ENCODE measurements at regions not wholly inside any gene's neighbourhood (a gene's known extent, or its start where the extent isn't known, plus 50 kb on each side); places are given as distances from the start of the nearest gene placed in this dataset.

DNA sequence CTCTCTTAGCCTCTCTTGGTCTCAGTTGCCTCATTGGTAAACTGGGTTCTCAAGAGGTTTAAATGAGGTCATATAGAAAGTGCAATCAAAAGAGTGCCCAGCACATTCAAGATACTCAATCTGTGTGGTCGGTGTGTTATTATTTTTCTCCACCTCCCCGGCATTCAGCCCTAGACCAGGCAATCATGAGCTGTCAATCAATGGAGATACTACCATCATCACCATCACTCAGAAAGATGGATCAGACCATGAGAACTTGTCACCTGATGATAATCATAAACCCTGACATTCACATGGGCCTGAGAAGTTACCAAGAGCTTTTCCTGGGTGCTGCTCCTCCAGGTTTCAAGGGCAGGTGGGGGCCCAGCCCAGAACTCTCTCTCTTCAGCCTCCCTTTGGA, 166.1 kb downstream of the MN1 start:
- DNase-seq: no peak

DNA sequence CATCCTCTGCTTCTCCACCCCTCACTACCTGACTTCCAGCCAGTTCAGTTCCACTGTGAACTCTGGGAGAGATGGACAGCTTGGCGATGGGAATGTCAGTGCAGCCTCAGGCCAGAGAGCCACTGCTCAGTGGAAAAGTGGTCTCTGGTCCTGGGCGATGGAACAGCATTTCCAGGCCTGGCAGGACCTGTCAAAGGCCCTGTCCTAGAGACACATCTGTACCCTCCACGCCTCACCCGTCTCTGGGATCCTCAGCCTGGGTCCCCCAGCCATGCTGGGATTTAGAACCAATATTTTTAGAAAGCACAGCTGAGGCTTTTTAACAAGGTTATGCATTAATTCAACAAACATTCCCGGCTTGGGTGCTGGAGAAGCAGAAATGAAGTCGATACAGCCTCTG, 165.7 kb downstream of the MN1 start:
- no peak for DNase-seq

DNA sequence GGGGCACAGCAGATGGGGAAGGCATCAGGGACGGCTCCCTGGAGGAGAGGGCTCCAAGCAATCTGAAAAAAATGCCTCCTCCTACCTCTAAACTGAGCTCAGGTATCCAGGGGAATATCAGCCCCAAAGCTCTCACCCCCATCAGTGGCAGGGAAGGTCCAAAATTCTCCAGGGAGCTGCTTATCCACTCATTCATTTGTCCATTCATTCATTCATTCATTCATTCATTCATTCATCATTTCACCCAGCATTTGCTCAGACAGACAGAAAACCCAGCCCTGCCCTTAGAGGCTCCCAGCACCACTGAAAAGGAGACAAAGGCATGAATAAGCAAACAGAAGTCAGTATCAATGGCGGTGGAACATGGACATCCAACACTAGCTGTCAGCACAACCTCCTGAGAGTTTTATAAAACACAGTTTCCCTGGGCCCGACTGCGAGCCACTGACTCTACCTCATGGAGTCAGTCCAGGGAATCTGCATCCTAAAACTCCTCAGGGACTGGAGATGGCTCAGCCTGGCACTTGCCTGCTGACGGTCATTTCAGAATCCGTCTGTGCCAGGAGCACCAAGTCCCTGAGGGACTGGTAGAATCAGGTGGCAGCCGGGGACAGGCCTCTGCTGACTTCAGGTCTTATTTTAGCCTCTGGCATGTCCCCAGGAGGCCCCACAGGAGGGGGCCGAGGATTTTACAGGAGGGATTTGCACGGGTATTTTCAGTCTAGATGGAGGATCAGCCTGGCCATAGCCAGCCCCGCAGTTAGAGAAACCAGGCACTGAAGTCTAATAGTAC, 164.6 kb downstream of the MN1 start:
- DNase-seq: no peak

DNA sequence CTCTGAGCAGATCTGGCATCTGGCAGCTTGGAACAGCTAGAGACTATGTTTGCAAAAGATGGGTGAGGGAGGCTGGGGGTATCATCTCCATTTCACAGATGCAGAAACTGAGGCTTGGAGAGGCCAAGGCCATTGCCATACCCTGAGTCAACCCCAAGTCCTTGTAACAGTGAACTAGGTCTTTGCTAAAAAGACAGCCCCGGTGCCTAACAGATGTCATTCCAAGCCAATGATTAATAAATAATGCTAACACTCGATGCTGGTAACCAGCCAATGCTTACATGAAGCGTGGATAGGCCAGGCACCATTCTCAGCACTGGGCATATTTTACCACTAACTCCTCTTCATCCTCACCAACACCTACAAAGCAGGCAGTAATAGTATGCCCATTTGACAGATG, 164.0 kb downstream of the MN1 start:
- no peak for DNase-seq

DNA sequence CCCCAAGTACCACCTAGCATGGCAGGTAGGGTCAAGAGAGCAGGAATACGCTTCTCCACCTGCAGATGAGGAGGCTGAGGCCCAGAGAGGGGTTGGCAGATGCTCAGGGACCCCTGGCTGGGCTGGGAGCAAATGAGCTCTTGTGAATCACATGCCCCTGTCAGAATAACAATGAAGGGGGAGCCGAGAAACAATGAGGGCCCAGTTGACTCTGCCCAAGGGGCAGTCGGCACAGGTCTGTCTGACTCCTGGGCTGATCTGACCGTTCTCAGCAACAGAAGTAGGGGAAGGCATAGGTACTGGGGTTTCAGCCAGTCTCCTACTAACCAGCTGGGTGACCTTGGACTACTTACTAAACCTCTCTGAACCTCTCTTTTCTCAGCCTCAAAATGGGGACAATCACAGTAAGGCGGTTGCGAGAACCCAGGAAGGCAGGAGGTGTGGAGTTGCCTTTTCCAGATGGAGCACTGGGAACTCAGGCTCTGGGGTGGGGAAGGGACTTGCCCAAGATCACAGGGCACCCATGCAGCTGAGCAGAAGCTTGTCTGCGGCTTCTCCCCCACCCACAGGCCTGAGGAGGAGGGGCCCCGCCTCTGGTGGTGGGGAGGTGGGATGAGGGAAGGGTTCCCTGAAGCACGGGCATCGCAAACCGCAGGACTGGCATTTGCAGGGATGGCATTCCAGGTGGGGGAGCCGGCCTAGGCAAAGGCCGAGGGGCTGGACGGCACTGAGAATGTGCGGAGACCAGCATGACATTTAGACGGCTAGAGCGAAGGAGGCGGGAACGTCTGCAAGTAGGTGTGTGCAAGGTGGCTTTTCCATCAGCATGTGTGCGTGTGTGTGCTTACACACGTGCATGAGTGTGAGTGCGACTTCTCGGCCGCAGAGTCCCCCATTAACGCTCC, 163.0 kb downstream of the MN1 start:
- no peak for DNase-seq

DNA sequence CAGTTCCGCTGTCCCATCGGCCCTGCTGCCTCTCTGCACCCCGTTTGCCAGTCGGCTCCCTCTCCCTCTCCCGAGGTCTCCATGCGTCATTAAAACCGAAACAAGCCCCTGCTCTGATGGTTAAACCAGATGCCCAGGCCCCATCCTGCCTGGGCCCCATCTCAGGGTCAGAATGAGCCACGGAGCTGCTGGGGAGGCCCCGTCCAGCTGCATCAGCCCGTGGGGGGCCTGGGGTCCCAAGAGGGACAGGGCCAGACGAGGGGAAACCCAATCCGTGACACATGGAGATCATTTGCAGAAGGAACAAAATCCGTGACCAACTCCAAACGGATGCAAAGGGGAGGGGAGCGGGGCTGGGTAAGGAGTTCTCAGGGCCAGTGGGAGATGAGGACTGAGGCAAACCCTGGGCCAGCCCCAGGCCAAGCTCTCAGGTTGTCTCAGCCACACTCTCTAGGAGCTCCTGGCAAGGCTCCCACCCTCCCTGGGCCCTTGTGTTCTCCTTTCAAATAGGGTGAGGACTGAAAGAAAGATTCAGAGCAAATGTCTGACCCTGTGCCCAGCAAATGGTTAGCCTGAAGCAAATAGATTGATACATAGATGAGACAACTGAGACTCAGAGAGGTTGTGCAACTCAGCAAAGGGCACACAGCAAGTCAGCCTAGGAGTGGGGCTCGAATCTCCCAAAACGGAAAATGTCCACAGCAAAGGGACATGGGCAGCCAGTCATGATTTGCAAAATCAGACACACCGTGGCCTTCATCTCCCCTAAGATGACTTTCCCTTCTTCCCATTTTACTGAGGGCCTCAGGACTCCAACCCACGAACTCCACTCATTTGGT, 162.1 kb downstream of the MN1 start:
- peak; percentile 80 for DNase-seq

DNA sequence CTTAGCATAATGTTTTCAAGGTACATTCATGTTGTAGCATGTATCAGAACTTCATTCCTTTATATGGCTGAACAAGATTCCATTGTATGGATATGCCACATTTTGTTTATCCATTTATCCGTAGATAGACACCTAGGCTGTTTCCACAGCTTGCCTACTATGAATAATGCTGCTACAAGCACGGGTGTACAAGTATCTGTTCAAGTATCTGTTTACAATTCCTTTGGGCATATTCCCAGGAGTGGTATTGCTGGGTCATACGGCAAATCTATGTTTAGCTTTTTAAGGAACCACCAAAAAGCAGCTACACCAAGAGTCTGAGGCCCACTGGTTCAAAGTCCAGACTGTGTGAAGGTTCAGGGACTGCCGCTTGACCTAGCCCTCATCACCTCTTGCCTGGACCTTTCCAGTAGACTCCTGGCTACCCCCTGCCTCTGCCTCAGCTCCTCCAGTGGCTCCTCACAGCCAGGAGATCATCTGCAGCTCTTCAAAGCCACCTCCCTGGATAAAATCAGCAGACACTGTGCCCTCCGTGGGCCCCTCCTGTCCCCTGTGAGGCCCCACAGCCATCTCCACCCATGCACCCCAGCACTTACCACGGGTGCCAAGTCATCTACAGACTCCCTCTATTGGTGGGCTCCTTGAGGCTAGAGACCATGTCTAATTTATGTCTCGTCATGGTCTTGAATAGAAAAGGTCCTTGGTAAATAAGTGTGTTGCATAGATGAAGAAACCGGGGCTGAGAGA, 160.3 kb downstream of the MN1 start:
- DNase-seq: no peak

DNA sequence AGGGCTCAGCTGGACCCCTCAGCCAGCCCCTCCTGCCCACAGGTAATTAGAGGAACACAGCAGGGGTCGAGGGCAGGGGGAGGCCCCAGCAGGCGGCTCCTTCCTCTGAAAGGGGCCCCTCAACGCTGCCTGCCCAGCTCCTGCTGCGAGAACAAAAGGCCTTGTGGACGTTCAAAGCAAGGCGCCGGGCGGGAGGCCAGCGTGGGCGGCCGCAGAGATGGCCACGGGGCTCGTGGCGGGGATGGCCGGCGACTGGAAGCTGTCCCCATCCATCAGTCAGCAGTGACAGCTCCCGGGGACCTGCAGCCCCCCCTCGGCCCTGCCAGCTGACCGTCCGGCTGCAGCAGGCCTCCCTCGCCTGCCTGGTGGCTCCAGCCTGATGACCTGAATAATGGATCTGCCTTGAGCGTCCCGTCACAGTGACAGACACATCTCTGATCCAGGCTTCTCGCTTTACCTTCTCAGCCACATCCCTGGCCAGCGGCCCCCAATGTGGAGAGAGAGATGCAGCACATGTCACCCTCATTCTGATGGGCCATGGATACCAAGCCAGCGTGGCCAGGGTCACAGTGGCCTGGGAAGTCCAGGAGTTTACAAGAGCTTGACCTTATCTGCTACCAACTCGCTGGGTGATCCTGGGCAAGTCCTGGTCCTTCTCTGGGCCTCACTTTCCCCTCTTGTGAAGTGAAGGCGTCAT, 159.3 kb downstream of the MN1 start:
- peak; percentile 38 for DNase-seq

DNA sequence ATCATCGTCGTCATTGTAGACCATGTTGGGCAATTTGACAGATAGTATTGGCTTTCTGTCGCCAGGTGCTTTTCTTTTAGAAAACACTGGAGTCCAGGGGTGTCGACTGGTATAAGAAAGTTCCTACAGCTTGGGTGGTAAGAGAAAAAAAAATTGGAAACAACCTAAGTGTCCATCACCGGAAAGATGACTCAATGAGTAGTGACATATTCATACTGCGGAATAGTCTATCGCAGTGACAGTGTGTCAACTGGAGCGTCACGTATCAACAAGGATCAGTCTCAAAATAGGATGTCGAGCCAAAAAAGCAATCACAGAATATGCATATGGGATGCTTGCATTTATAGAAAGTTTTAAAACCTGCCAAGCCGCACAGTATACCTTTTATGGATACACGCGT, 157.6 kb downstream of the MN1 start:
- DNase-seq: no peak

DNA sequence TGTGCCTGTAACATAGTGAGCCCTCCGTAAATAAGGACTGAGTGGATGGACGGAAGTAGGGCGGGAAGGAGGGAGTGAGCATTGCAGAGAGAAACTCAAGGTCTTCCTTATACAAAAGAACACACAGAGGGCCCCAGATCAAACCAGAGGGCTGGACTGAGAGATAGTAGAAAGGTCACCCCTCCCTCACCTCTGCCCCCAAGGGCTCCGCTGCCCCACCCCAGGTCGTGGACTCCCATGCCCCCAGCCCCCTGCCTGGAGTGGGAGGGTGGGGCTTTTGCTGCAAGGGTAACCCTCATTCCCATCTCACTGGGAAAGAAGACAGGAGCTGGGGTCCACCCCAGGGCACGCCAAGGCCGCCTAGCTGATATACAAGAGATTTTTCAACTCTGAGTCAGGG, 157.0 kb downstream of the MN1 start:
- no peak for DNase-seq

DNA sequence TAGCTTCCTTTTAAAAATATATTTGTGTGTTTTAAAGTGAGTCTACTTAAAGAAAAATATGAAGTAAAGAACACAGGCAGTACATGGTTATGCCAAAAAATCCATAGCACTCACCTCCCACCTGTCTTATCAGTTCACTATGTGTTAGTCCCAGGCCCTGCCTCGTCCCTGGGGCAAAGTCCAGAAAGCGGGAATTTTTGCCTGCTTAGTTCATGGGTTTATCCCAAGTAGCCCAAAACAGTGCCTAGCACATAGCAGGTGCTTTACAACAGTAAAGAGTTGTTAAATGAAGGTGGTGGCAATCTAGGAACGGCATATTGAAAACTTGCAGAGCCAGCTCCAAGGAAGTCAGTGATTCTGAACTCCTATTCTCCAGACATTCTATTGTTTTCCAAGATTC, 154.0 kb downstream of the MN1 start:
- no peak for DNase-seq

DNA sequence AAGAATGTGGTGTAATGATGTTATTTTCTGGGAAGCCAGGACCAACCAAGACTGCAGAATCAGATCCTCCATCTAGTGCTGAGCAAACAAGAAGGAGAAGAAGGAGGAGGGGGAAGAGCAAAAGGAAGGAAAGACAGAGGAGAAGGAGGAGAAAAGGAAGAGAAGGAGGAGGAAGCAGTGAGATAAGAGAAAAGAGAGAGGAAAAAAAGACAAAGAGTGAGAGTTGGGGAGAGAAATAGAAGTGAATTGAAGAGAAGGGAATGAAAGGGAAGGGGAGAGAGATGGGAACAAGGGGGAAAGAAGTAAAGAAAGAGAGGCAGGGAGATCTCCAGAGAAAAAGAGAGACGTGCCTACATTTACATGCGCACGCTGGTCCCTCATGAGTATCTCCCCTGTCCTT, 153.5 kb downstream of the MN1 start:
- no peak for DNase-seq

DNA sequence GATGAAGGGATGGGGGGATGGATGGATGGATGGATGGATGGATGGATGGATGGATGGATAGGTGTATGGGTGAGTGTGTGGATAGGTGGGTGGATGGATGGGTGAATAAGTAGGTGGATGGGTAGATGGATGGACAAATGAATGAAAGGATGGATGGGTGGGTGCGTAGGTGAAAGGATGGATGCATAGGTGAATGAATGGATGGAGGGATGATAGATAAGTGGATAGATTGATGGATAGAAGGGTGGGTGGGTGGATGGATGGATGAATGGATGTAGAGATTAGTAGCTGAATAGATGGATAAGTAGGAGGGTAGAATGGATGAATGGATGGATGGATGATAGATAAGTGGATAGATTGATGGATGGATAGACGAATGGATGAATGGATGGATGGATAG, 152.7 kb downstream of the MN1 start:
- no peak for DNase-seq

DNA sequence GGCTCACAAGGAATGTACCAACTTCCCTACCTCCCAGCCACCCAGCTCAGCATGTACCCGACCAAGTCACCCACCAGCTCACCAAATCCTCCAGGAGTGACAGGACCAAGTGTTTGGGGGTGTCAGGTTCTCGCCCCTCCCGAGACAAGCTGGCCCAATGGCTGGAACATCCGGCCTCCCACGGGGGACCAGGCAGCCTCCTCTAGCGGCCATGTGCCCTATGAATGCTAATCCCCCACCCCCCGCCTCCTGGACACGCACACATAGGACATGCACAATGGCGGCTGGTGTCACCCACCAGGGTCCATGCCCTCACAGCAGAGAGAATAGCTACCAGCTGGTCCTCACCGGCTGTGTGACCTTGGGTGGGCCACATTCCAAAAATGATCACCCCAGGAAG, 151.0 kb downstream of the MN1 start:
- DNase-seq: peak; percentile 62

DNA sequence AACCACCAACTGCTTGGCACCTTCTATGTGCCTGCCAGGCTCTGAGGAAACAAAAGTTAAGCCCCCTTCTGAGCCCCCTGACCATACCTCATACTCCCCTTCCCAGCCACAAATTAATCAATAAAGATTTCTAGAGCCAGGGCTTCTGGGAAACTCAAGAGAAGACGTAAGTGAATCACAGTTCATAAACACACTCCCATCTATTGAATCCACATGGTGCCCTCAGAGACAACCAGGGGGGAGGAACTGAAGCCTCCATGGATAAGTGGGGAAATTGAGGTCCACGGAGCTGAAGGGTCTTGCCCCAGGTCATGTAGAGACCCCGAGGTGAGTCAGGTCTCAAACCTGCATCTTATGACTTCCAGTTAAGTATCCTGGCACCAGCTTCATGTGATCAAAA, 150.6 kb downstream of the MN1 start:
- no peak for DNase-seq

DNA sequence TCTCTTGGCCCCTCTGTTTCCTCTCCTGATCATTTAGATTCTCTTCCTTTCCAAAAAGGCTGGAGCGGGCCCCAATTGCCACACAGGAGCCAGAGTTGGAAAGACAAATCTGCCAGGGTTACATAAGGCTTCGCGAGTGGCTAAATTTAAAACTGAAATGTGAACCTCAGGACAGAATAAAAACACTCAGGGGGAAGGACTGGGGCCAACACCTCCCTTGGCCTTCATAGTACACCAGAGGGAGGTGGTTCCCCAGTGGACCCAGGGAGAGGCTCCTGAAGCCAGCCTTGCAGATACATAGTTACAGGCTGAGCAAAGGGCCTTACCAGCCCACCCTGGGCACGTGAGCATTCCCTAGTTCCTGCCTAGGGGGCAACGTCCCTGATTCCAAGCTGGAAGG, 150.1 kb downstream of the MN1 start:
- no peak for DNase-seq

DNA sequence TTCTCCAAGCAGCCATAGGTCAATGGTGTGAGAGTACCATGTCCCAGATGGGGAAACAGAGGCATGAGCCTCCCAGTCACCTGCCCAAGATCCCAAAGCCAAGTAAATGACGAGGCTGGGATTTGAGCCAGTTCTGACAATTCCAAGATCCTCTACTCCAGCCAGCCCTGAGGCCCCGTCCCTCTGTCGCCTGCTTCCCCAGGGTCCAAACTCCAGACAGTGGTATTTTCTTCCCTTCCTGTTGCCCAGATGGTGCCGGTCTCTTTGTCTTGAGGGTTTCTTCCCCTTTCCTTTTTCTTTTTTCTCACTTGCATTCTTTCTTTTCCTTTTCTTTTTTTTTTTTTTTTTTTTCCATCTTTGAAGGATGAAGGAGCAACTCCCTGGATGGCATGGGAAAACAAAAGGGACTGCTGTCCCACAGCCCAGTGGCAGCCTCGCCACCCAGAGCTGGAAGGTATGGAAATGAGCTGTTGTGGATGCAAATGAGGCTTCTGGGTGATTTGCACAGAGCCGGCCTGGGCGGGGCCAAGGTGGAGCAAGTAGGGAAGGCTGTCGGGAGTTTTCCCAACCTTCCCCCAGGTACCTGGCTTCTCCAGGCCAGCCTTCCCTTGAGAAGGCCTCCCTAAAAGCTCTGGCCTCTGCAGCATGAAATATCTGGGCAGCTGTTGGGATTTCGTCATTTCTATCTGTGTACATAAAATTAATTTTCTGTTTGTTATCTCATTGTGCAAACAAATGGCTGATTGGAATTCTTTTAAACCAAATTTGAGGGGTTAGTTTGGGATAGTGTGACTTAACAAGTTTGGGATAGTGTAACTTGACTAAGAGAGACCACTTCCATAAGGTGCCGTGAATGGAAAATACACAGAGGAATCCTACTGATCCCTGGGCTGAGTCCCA, 146.8 kb downstream of the MN1 start:
- no peak for DNase-seq

DNA sequence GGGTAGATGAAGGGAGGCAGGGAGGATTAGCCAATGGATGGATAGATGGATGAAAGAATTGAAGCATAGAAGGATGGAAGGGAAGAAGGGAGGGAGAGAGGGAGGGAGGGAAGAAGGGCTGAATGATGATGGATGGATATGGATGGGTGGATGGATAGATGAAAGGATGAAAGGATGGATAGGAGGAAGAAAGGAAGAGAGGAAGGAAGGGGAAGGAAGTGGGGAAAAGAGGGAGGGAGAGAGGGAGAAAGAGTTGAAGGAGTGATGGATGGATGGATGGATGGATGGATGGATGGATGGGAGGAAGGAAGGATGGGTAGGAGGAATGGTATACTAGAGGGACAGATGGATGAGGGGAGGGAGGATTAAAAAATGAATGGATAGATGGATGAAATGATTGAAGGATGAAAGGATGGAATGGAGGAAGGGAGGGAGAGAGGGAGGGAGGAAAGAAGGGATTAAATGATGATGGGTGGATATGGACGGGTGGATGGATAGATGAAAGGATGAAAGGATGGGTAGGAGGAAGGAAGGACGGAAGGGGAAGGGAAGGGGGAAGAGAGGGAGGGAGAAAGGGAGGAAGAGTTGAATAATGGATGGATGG, 145.9 kb downstream of the MN1 start:
- no peak for DNase-seq

DNA sequence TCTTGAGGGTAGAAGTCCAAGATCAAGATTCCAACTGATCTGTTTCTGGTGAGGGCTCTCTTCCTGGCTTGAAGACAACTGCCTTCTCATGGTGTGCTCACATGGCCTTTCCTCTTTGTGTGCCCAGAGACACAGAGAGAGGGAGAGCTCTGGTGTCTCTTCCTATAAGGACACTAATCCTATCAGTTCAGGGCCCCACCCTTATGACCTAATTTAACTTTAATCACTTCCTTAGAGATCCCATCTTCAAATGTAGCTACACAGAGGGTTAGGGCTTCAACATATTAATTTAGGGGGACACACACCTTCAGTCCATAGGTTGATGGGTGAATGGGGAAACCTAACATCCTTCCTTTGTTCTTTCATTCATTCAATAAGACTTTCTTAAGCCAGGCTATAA, 144.6 kb downstream of the MN1 start:
- no peak for DNase-seq

DNA sequence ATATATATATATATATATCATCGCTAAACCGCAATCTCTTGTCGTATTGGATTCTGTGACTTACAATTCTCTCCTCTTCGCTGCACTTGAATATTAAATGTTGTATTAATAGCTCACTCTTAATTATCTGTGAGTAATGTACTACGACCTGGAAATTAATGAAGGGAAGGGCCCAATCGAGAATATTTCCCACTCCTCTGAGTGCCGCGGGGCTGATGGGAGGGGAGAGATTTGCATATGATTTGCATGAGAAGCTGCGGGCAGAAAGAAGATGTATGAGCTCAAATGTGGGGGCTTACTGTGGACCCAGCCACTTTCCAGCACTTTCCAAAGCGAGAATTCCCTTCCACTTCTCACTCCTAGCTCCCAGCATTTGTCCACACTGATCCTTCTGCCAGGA, 141.2 kb downstream of the MN1 start:
- DNase-seq: no peak

All from right hindlimb (tissue), 1 donor.